Gastrocnemius medialis (tissue), 4 donors: ENCODE measurements at regions not wholly inside any gene's neighbourhood (a gene's known extent, or its start where the extent isn't known, plus 50 kb on each side); places are given as distances from the start of the nearest gene placed in this dataset.

Source experiments
- POLR2A ChIP-seq, 2 donors: fragments of 450-650 bp; IDR thresholded peaks; one replicate each; pipeline ENCODE4 v1.6.1; 2017; ENCODE audit warnings: antibody characterized with exemption in 2 of 2, mild to moderate bottlenecking in 2 of 2, moderate library complexity in 2 of 2
- TF ChIP-seq, protein P1 (sequence below), 5 experiments: fragments of 450-650 bp in 3 of 5; fragments of 200-600 bp in 2 of 5; sonication (generic) in 2 of 5; IDR thresholded peaks in 4 of 5; conservative IDR thresholded peaks in 1 of 5; 1 replicate in 4 of 5; 2 replicates in 1 of 5; pipeline ENCODE4 v1.5.1; 2016 to 2019; ENCODE audit warnings: antibody characterized with exemption in 5 of 5, mild to moderate bottlenecking in 3 of 5, moderate library complexity in 3 of 5

DNA sequence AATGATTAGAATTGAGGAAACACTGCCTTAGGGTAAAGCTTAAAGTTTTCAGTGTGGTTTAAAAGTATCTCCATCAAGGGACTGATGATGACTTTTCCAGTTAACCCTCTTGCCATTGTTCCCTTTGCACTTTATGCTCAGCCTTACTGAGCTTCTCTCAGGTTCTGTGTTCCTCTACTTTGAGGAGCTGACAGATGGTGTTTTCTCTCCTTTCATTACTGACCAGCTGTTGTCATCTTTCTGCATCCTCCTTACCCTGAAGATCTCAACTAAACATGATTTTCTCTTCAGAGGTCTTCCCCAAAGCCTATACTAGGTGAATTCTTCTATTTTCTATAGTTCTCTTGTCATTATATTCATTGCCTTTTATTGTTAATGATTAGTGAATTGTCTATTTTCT is 475.6 kb upstream of the SYNCRIP start:
- TF ChIP-seq, protein P1, sequence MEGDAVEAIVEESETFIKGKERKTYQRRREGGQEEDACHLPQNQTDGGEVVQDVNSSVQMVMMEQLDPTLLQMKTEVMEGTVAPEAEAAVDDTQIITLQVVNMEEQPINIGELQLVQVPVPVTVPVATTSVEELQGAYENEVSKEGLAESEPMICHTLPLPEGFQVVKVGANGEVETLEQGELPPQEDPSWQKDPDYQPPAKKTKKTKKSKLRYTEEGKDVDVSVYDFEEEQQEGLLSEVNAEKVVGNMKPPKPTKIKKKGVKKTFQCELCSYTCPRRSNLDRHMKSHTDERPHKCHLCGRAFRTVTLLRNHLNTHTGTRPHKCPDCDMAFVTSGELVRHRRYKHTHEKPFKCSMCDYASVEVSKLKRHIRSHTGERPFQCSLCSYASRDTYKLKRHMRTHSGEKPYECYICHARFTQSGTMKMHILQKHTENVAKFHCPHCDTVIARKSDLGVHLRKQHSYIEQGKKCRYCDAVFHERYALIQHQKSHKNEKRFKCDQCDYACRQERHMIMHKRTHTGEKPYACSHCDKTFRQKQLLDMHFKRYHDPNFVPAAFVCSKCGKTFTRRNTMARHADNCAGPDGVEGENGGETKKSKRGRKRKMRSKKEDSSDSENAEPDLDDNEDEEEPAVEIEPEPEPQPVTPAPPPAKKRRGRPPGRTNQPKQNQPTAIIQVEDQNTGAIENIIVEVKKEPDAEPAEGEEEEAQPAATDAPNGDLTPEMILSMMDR (IDR thresholded peaks at IDR 0.05 in 4 of 5, conservative IDR thresholded peaks at IDR 0.05 in 1 of 5) = no peak
- no peak for TF ChIP-seq POLR2A (IDR thresholded peaks at IDR 0.05)
